ENCODE measurements at regions not wholly inside any gene's neighbourhood (a gene's known extent, or its start where the extent isn't known, plus 50 kb on each side); places are given as distances from the start of the nearest gene placed in this dataset.

- DNase-seq: no peak
- Mint-ChIP-seq H3K36me3 (no peaks in the 10 kb centered on the region), H3K27ac (no peak overlapping the region), H3K9me3 (no peaks in the 10 kb centered on the region), H3K27me3 (no peaks in the 10 kb centered on the region), H3K4me3 (no peak overlapping the region), H3K4me1 (no peaks in the 10 kb centered on the region)
- CTCF ChIA-PET: no interaction called here
Observed at GRCh38 chr10:105503714-105504113, 862.6 kb downstream of the SORCS3 start.

- CTCF ChIA-PET: no interaction called here
- H3K27me3 Mint-ChIP-seq: no peaks in the 10 kb centered on the region
- H3K4me1 Mint-ChIP-seq: no peaks in the 10 kb centered on the region
- H3K36me3 Mint-ChIP-seq: no peaks in the 10 kb centered on the region
- H3K27ac Mint-ChIP-seq: no peak overlapping the region
- H3K4me3 Mint-ChIP-seq: no peak overlapping the region
- no peak for DNase-seq
- H3K9me3 Mint-ChIP-seq: no peaks in the 10 kb centered on the region
Observed at GRCh38 chr10:105502058-105502457, 861.0 kb downstream of the SORCS3 start.

- Mint-ChIP-seq H3K4me1 (no peaks in the 10 kb centered on the region), H3K4me3 (no peak overlapping the region), H3K27ac (no peak overlapping the region), H3K9me3 (no peaks in the 10 kb centered on the region), H3K36me3 (no peaks in the 10 kb centered on the region), H3K27me3 (no peaks in the 10 kb centered on the region)
- no peak for DNase-seq
- CTCF ChIA-PET: no interaction called here
Observed at GRCh38 chr10:105494944-105495343, 853.9 kb downstream of the SORCS3 start.

GRCh38 chr10:105494303-105494702 lies 853.2 kb downstream of the SORCS3 start:
- H3K27ac Mint-ChIP-seq: no peak overlapping the region
- H3K4me3 Mint-ChIP-seq: no peak overlapping the region
- no peaks in the 10 kb centered on the region for H3K9me3 Mint-ChIP-seq
- no peak for DNase-seq
- no peaks in the 10 kb centered on the region for H3K4me1 Mint-ChIP-seq
- no peaks in the 10 kb centered on the region for H3K36me3 Mint-ChIP-seq
- CTCF ChIA-PET: no interaction called here
- no peaks in the 10 kb centered on the region for H3K27me3 Mint-ChIP-seq

- no peaks in the 10 kb centered on the region for H3K36me3 Mint-ChIP-seq
- DNase-seq: no peak
- CTCF ChIA-PET: no interaction called here
- no peaks in the 10 kb centered on the region for H3K4me1 Mint-ChIP-seq
- H3K27me3 Mint-ChIP-seq: no peaks in the 10 kb centered on the region
- peaks cover 2% of the 10 kb centered on the region for H3K9me3 Mint-ChIP-seq
- no peak overlapping the region for H3K4me3 Mint-ChIP-seq
- H3K27ac Mint-ChIP-seq: no peak overlapping the region
Observed at GRCh38 chr10:105473170-105473569, 832.1 kb downstream of the SORCS3 start.

GRCh38 chr10:105468759-105469158 lies 827.7 kb downstream of the SORCS3 start:
- peaks cover 1% of the 10 kb centered on the region for H3K9me3 Mint-ChIP-seq
- no peaks in the 10 kb centered on the region for H3K36me3 Mint-ChIP-seq
- CTCF ChIA-PET: no interaction called here
- H3K27ac Mint-ChIP-seq: no peak overlapping the region
- no peaks in the 10 kb centered on the region for H3K4me1 Mint-ChIP-seq
- DNase-seq: no peak
- H3K27me3 Mint-ChIP-seq: no peaks in the 10 kb centered on the region
- no peak overlapping the region for H3K4me3 Mint-ChIP-seq

- no peak overlapping the region for H3K4me3 Mint-ChIP-seq
- no peak overlapping the region for H3K27ac Mint-ChIP-seq
- H3K27me3 Mint-ChIP-seq: no peaks in the 10 kb centered on the region
- no peaks in the 10 kb centered on the region for H3K36me3 Mint-ChIP-seq
- CTCF ChIA-PET: no interaction called here
- no peak for DNase-seq
- H3K4me1 Mint-ChIP-seq: no peaks in the 10 kb centered on the region
- H3K9me3 Mint-ChIP-seq: peaks cover 8% of the 10 kb centered on the region
Observed at GRCh38 chr10:105466521-105466920, 825.4 kb downstream of the SORCS3 start.

GRCh38 chr10:105434970-105435369 lies 793.9 kb downstream of the SORCS3 start:
- no peak overlapping the region for H3K27ac Mint-ChIP-seq
- no peaks in the 10 kb centered on the region for H3K4me1 Mint-ChIP-seq

GRCh38 chr10:105413997-105414396 lies 772.9 kb downstream of the SORCS3 start:
- no peak overlapping the region for H3K27ac Mint-ChIP-seq

More at GRCh38 chr10:105434970-105435369, 793.9 kb downstream of the SORCS3 start:
- no peak for DNase-seq
- CTCF ChIA-PET: no interaction called here
- Mint-ChIP-seq H3K4me3 (no peak overlapping the region), H3K27me3 (no peaks in the 10 kb centered on the region), H3K9me3 (no peaks in the 10 kb centered on the region), H3K36me3 (no peaks in the 10 kb centered on the region)

GRCh38 chr10:105409370-105409769 lies 768.3 kb downstream of the SORCS3 start:
- Mint-ChIP-seq H3K4me1 (no peaks in the 10 kb centered on the region), H3K27ac (no peak overlapping the region), H3K36me3 (no peaks in the 10 kb centered on the region), H3K4me3 (no peak overlapping the region), H3K9me3 (no peaks in the 10 kb centered on the region), H3K27me3 (no peaks in the 10 kb centered on the region)
- CTCF ChIA-PET: no interaction called here
- DNase-seq: no peak

More at GRCh38 chr10:105413997-105414396, 772.9 kb downstream of the SORCS3 start:
- CTCF ChIA-PET: no interaction called here
- Mint-ChIP-seq H3K4me3 (no peak overlapping the region), H3K9me3 (no peaks in the 10 kb centered on the region), H3K36me3 (no peaks in the 10 kb centered on the region), H3K27me3 (no peaks in the 10 kb centered on the region), H3K4me1 (no peaks in the 10 kb centered on the region)
- no peak for DNase-seq

GRCh38 chr10:105406488-105406887 lies 765.4 kb downstream of the SORCS3 start:
- no peak overlapping the region for H3K27ac Mint-ChIP-seq
- no peaks in the 10 kb centered on the region for H3K27me3 Mint-ChIP-seq
- H3K36me3 Mint-ChIP-seq: no peaks in the 10 kb centered on the region
- no peaks in the 10 kb centered on the region for H3K4me1 Mint-ChIP-seq
- DNase-seq: no peak
- H3K4me3 Mint-ChIP-seq: no peak overlapping the region
- H3K9me3 Mint-ChIP-seq: no peaks in the 10 kb centered on the region
- CTCF ChIA-PET: no interaction called here

GRCh38 chr10:105398202-105398601 lies 757.1 kb downstream of the SORCS3 start:
- no peak for DNase-seq
- Mint-ChIP-seq H3K4me3 (no peak overlapping the region), H3K4me1 (no peaks in the 10 kb centered on the region), H3K27ac (no peak overlapping the region), H3K27me3 (peaks cover 3% of the 10 kb centered on the region), H3K36me3 (no peaks in the 10 kb centered on the region), H3K9me3 (no peaks in the 10 kb centered on the region)
- CTCF ChIA-PET: no interaction called here

- CTCF ChIA-PET: no interaction called here
Observed at GRCh38 chr10:105391670-105392351, 750.7 kb downstream of the SORCS3 start.

GRCh38 chr10:105387971-105388370 lies 746.9 kb downstream of the SORCS3 start:
- CTCF ChIA-PET: no interaction called here
- Mint-ChIP-seq H3K36me3 (no peaks in the 10 kb centered on the region), H3K27me3 (no peaks in the 10 kb centered on the region), H3K4me3 (no peak overlapping the region), H3K9me3 (peaks cover 1% of the 10 kb centered on the region), H3K4me1 (no peaks in the 10 kb centered on the region), H3K27ac (no peak overlapping the region)
- DNase-seq: no peak

More at GRCh38 chr10:105391670-105392351, 750.7 kb downstream of the SORCS3 start:
- no peaks in the 10 kb centered on the region for H3K4me1 Mint-ChIP-seq
- H3K9me3 Mint-ChIP-seq: no peaks in the 10 kb centered on the region
- no peak overlapping the region for H3K27ac Mint-ChIP-seq
- H3K36me3 Mint-ChIP-seq: no peaks in the 10 kb centered on the region
- no peak overlapping the region for H3K4me3 Mint-ChIP-seq
- peaks cover 3% of the 10 kb centered on the region for H3K27me3 Mint-ChIP-seq
- DNase-seq: no peak

GRCh38 chr10:105383978-105384377 lies 742.9 kb downstream of the SORCS3 start:
- H3K27ac Mint-ChIP-seq: no peak overlapping the region
- H3K36me3 Mint-ChIP-seq: no peaks in the 10 kb centered on the region
- no peaks in the 10 kb centered on the region for H3K4me1 Mint-ChIP-seq
- no peak overlapping the region for H3K4me3 Mint-ChIP-seq
- CTCF ChIA-PET: no interaction called here
- H3K27me3 Mint-ChIP-seq: no peaks in the 10 kb centered on the region
- H3K9me3 Mint-ChIP-seq: peaks cover 1% of the 10 kb centered on the region
- no peak for DNase-seq

GRCh38 chr10:105370692-105371091 lies 729.6 kb downstream of the SORCS3 start:
- Mint-ChIP-seq H3K4me1 (no peaks in the 10 kb centered on the region), H3K27me3 (no peaks in the 10 kb centered on the region), H3K36me3 (no peaks in the 10 kb centered on the region), H3K27ac (no peak overlapping the region), H3K9me3 (peaks cover 3% of the 10 kb centered on the region), H3K4me3 (no peak overlapping the region)
- CTCF ChIA-PET: no interaction called here
- no peak for DNase-seq
